ENCODE measurements at regions not wholly inside any gene's neighbourhood (a gene's known extent, or its start where the extent isn't known, plus 50 kb on each side); places are given as distances from the start of the nearest gene placed in this dataset.
"Not testable (repeated sequence)": the region's sequence is repeated elsewhere in the genome, so short reads cannot be mapped to it uniquely, and the experiment has no call there.

- H3K27me3 ChIP-seq (ENCODE audit: control insufficient read depth in 1 of 2, insufficient read depth in 2 of 2, low read length in 2 of 2); H3K4me2 ChIP-seq (ENCODE audit: low read depth, low read length); H4K20me1 ChIP-seq (ENCODE audit: insufficient read depth, low read length); in situ Hi-C loops (cut with HindIII; ENCODE audit: extremely low pct_ligation_motif_present, low pct_unique_long_range_greater_than_20kb); CTCF ChIA-PET (ENCODE audit: low intra/inter-chr PET ratio, low total read pairs); H3K4me1 ChIP-seq (ENCODE audit: insufficient read depth, low read length); H3K36me3 ChIP-seq (replicated peaks in 1 of 2; ENCODE audit: control insufficient read depth in 1 of 2, insufficient read depth in 2 of 2, low read length in 2 of 2); H3K27ac ChIP-seq (ENCODE audit: extremely low read length, insufficient read depth, low read length); ATAC-seq; H3K79me2 ChIP-seq (ENCODE audit: insufficient read depth, low read length); POLR2A ChIA-PET; intact Hi-C loops (cut with micrococcal nuclease; ENCODE audit: unreplicated experiment); FAIRE-seq; H3K9me3 ChIP-seq (ENCODE audit: low read length); BruUV-seq (replicated peaks); H3K4me3 ChIP-seq (replicated peaks in 1 of 3; ENCODE audit: insufficient read depth in 1 of 3, low read depth in 2 of 3, low read length in 3 of 3); H2AFZ ChIP-seq (ENCODE audit: low read length); H3K9ac ChIP-seq (ENCODE audit: insufficient read depth, low read depth, low read length); DNase-seq (ENCODE audit: low spot score): not testable (repeated sequence)
- WGBS (ENCODE audit: low lambda C conversion rate) = 4% methylated on average over 1 of the region's 1 CpG
These were observed 328.3 kb upstream of the OR4C13 start for GRCh38 chr11:49623872-49624271.

GRCh38 chr11:49670705-49671104 is 281.5 kb upstream of the OR4C13 start:
- H3K4me3 ChIP-seq (replicated peaks in 1 of 3; ENCODE audit: insufficient read depth in 1 of 3, low read depth in 2 of 3, low read length in 3 of 3); FAIRE-seq; in situ Hi-C loops (cut with HindIII; ENCODE audit: extremely low pct_ligation_motif_present, low pct_unique_long_range_greater_than_20kb); H3K4me1 ChIP-seq (ENCODE audit: insufficient read depth, low read length); CTCF ChIA-PET (ENCODE audit: low intra/inter-chr PET ratio, low total read pairs); BruUV-seq (replicated peaks); intact Hi-C loops (cut with micrococcal nuclease; ENCODE audit: unreplicated experiment); H3K27me3 ChIP-seq (ENCODE audit: control insufficient read depth in 1 of 2, insufficient read depth in 2 of 2, low read length in 2 of 2); H3K27ac ChIP-seq (ENCODE audit: extremely low read length, insufficient read depth, low read length); H3K79me2 ChIP-seq (ENCODE audit: insufficient read depth, low read length); H3K4me2 ChIP-seq (ENCODE audit: low read depth, low read length); DNase-seq (ENCODE audit: low spot score); H4K20me1 ChIP-seq (ENCODE audit: insufficient read depth, low read length); POLR2A ChIA-PET; ATAC-seq; H3K9ac ChIP-seq (ENCODE audit: insufficient read depth, low read depth, low read length); H3K36me3 ChIP-seq (replicated peaks in 1 of 2; ENCODE audit: control insufficient read depth in 1 of 2, insufficient read depth in 2 of 2, low read length in 2 of 2); H2AFZ ChIP-seq (ENCODE audit: low read length); H3K9me3 ChIP-seq (ENCODE audit: low read length): not testable (repeated sequence)
- 0% methylated on average over 2 of the region's 2 CpGs for WGBS (ENCODE audit: low lambda C conversion rate)

- DNase-seq (ENCODE audit: low spot score); ATAC-seq; FAIRE-seq; POLR2A ChIA-PET; in situ Hi-C loops (cut with HindIII; ENCODE audit: extremely low pct_ligation_motif_present, low pct_unique_long_range_greater_than_20kb); H3K9ac ChIP-seq (ENCODE audit: insufficient read depth, low read depth, low read length); BruUV-seq (replicated peaks); H3K4me1 ChIP-seq (ENCODE audit: insufficient read depth, low read length); H4K20me1 ChIP-seq (ENCODE audit: insufficient read depth, low read length); H3K27me3 ChIP-seq (ENCODE audit: control insufficient read depth in 1 of 2, insufficient read depth in 2 of 2, low read length in 2 of 2); intact Hi-C loops (cut with micrococcal nuclease; ENCODE audit: unreplicated experiment); H2AFZ ChIP-seq (ENCODE audit: low read length); H3K4me3 ChIP-seq (replicated peaks in 1 of 3; ENCODE audit: insufficient read depth in 1 of 3, low read depth in 2 of 3, low read length in 3 of 3); H3K36me3 ChIP-seq (replicated peaks in 1 of 2; ENCODE audit: control insufficient read depth in 1 of 2, insufficient read depth in 2 of 2, low read length in 2 of 2); H3K4me2 ChIP-seq (ENCODE audit: low read depth, low read length); CTCF ChIA-PET (ENCODE audit: low intra/inter-chr PET ratio, low total read pairs); H3K27ac ChIP-seq (ENCODE audit: extremely low read length, insufficient read depth, low read length); H3K79me2 ChIP-seq (ENCODE audit: insufficient read depth, low read length): not testable (repeated sequence)
- WGBS (ENCODE audit: low lambda C conversion rate) = 7% methylated on average over 1 of the region's 1 CpG
- H3K9me3 ChIP-seq (ENCODE audit: low read length) = peaks cover 27% of the 10 kb centered on the region
These were observed 250.1 kb upstream of the OR4C13 start for GRCh38 chr11:49702121-49702520.

GRCh38 chr11:49750447-49750846 is 201.7 kb upstream of the OR4C13 start:
- CTCF ChIA-PET (ENCODE audit: low intra/inter-chr PET ratio, low total read pairs); H3K27me3 ChIP-seq (ENCODE audit: control insufficient read depth in 1 of 2, insufficient read depth in 2 of 2, low read length in 2 of 2): not testable (repeated sequence)

More at GRCh38 chr11:49750447-49750846, 201.7 kb upstream of the OR4C13 start:
- H3K36me3 ChIP-seq (replicated peaks in 1 of 2; ENCODE audit: control insufficient read depth in 1 of 2, insufficient read depth in 2 of 2, low read length in 2 of 2); H4K20me1 ChIP-seq (ENCODE audit: insufficient read depth, low read length); H3K27ac ChIP-seq (ENCODE audit: extremely low read length, insufficient read depth, low read length); H3K4me2 ChIP-seq (ENCODE audit: low read depth, low read length); FAIRE-seq; POLR2A ChIA-PET; BruUV-seq (replicated peaks); H3K9ac ChIP-seq (ENCODE audit: insufficient read depth, low read depth, low read length); H2AFZ ChIP-seq (ENCODE audit: low read length); DNase-seq (ENCODE audit: low spot score); in situ Hi-C loops (cut with HindIII; ENCODE audit: extremely low pct_ligation_motif_present, low pct_unique_long_range_greater_than_20kb); ATAC-seq; H3K4me3 ChIP-seq (replicated peaks in 1 of 3; ENCODE audit: insufficient read depth in 1 of 3, low read depth in 2 of 3, low read length in 3 of 3); intact Hi-C loops (cut with micrococcal nuclease; ENCODE audit: unreplicated experiment); H3K79me2 ChIP-seq (ENCODE audit: insufficient read depth, low read length); H3K4me1 ChIP-seq (ENCODE audit: insufficient read depth, low read length): not testable (repeated sequence)
- peaks cover 35% of the 10 kb centered on the region for H3K9me3 ChIP-seq (ENCODE audit: low read length)
- 0% methylated on average over 2 of the region's 2 CpGs for WGBS (ENCODE audit: low lambda C conversion rate)

All from HepG2 (cell line).